Right kidney (tissue), 1 donor: ENCODE measurements at regions not wholly inside any gene's neighbourhood (a gene's known extent, or its start where the extent isn't known, plus 50 kb on each side); places are given as distances from the start of the nearest gene placed in this dataset.
A peak's percentile ranks its signal among the peaks of the same experiment; 100 is the strongest.

Experiments used
- DNase-seq: peaks from one replicate; pipeline ENCODE4 v3.0.0-alpha.2; 2016

DNA sequence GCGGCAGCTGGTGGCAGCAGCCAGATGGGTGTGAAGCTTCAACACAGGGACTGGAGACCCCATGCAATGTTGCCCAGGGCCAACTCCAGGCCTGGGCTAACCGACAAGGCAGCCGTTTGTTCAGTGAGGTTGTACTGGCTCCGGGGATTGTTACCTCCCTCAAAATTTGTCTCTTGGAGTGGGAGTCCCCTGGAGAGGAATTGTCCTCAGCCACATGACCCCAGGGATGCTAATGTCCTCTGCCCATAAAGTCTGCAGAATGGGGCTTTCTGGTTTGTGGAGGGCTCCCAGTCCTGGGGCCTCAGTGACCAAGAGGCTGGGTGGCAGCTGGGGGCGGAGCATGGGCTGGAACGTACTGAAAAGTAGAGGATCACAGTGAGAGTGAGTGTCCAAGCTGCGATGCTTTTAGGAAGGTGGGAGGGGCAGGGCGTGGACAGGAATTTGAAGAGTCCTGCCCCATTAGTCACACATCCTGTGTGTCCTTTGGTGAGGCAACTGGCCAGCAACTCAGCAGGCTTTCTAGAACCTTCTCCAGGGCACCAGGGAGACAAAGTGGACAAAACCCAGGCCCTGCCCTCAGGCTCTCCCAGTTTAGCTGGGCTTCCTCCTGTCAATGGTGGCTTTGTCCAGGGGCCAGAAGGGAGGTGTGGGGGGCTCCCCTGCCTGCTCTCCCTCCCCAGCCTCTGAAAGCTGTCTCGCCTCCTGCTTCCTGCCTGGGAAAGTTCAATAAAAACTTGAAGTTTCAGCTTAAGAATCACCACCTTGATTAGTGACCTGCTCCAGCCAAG, 114.0 kb downstream of the NSG2 start:
- no peak for DNase-seq

DNA sequence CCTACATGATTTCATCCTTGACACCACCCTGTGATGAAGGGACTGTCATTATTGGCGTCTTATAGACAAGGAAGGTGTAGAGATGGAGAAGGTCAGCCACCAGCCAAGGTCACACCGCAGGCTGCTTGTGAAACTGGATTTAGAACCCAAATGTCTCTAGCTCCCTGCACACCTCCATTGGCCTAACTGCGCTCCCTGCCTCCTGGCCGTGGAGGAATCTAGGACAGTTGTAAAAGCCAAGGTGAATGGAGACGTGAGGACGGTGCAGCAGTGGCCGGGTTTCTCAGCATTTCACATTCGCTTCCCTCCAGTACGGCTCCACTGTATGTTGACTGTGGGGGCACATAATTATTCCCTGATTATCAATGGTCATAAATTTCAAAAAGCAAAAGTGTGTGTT, 119.9 kb downstream of the NSG2 start:
- DNase-seq = no peak

DNA sequence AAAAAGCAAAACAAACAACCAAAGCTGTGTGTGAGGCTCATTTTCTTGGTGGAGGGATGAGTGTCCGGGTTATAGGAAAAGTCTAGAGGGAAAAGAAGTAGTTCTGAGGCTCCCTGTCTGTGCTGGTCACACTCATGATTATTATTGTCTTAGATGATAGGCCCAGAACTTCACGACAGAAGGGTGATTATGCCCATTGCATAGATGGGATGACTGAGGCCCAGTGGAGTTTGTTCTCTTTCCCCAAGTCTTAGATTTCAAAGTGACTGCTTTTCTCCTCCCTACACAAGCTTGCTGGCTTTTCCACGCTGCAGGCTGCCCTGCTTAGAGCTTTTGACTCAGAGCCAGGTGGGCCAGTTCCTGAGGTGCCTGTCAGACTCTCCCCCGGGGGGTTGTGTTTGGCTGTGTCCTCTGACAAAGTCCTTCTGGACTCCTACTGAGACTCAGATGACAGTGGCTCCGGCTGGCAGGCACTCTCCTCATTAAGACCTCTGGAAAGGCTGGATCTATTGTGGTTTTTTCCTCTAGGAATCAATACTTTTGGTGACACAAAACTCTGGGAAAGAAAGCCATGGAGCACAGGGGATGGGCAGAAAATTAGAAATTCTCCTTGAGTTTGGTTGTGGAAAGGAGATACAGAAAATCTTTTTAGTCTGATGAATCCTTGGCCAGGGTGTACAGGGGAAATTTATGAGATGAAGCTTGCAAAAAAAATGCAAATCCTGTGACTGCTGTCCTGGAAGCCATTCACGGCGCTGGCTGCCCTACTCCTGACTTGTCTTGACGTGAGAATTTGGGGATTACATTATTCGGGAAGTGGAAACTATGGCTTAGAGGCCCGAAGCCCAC, 120.9 kb downstream of the NSG2 start:
- no peak for DNase-seq

DNA sequence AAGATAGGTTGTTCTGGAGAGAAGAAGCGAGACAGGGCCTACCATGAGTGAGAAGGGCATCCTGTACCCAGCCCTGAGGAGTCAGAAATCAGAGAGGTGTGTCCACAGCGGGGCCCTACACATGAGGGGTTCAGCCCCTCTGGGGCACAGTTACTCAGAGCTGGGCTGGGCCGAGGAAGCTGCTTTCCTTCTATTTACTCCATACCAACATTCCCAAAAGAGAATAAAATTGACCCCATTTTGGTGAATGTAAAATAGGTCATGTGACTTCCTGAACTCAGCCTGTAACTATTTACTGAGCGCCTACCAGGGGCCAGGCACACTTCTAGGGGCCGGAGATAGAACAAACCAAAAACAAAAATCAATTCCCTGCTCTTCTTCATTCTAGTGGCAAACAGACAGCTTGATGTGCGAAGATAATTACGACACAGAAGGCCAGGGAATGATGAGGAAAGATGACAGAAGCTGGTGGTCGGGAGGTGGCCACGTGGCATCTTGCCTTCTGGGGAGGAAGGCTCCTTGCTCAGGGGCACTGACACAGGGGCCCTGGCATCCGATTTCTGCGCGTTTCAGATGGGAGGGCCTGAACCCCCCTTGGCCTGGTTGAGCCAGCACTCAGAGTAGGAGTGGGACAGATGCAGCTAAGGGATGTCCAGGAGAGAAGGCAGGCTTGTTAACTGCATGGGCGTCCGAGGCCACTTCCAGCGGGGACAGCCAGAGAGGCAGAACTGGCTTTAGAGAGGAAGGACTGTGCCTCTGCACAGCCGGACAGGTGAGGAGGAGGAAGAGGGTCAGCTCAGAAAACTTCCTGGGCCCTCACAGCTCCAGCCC, 121.8 kb downstream of the NSG2 start:
- no peak for DNase-seq

DNA sequence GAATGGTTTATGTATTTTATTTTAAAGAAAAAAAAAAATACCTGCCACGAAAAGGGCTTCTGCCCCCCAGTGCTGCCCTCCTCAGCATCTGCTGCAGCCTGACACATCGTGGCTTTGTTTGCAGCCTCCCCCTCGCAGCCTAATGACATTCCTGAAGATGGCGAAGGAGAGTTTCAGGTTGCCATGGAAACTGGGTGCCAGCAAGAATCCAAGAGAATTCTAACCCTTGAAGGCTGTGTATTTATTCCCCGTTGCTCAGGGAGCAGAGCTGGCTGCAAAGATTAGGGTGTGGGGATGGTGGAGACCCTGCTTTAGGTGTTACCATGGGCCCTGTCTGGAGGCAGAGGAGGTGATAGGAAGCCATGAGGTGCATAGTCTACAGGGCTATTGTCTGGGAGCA, 126.6 kb downstream of the NSG2 start:
- no peak for DNase-seq

DNA sequence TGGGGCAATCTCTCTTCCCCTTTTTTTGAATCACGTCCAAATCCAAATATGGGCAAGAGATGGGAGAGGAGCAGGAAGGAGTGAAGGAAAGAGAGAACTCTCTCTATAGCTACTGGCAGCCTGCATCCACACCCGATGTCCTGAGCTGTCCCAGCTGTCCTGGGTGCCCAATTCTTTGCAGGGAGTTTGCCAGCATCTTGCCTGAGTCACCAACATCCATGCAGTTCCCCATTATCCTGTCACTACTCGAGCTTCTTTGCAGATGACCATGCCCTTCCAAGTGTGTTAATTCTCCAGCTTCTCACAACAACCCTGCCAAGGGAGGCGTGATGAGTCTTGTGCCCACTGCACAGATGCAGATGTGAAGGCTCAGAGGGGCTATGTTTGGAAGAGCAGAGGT, 127.1 kb downstream of the NSG2 start:
- DNase-seq = no peak

DNA sequence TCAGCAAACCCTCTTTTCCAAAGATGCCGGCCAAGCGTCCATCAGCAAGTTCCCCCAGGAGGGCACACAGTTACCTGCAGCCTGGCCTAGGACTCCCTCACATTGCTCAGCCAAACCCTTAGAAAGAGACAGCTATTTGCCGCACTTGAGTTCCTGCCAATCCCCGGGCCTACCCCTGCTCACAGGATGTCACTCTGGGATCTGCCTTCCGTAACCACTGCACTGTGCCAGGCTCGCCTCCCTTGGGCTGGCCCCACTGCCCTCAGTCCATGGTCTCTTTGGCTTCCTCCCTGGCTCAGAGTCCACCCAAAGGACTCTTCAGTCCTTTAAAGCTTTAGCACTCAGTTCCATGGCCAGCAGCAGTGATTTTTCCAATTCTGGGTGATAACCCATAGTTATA, 128.3 kb downstream of the NSG2 start:
- DNase-seq = no peak

DNA sequence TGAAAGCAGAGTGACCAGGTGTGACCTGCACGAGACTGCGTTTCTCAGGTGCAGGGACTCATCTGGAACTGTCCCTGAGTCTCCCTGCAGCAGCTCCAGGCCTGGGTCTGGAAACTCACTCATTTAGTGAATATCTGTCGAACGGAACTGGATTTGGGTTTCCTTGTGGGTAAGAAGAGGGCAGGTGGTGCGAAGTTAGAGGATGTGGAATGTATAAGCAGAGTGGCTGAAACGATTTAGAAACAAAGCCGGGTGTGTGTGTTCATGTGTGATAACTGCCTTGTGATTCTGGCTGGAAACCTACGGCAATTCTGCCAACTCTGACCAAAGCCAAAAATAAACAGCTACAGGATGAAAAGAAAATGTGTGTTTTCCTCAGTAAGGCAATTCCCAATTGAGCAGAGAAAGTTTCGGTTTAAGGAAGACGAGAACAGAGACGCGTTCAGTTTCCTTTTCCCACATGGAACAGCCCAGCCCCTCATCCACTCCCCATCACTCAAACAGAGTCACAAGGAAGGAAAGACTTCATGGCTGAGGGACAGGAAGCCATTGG, 130.3 kb downstream of the NSG2 start:
- DNase-seq = no peak

DNA sequence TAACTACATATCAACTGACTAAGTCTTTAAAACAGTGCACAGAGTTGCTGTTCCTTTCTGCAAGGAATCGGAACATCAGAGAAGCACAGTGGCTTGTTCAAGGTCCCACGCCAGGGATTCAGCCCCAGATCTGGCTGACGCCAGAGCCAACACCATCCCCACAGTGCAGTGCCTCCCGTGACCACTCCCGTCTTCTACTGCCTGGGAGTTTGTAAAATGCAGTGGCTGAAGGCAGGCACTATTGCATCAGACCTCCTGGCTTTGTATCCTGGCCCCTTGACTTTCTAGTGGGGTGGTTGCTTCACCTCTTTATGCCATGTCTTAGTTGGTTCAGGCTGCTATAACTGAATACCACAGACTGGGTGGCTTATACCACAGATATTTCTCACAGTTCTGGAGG, 131.0 kb downstream of the NSG2 start:
- no peak for DNase-seq

DNA sequence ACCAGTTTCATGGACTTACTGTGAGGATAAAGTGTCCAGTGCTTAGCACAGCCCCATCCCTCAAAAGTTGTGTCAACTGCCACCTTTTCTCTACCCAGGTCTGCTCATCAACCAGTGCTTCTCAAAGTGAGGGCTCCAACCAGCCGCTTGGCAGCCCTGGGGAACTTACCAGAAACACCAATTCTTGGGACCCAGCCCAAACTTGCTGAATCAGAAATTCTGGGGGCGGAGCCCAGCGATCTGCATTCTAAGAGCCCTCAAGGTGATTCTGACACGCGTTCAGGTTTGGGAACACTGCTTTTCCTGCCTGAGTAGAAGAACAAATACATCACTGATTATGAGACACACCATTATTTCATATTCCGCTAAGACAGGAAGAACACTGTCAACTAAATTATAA, 132.0 kb downstream of the NSG2 start:
- DNase-seq = no peak

DNA sequence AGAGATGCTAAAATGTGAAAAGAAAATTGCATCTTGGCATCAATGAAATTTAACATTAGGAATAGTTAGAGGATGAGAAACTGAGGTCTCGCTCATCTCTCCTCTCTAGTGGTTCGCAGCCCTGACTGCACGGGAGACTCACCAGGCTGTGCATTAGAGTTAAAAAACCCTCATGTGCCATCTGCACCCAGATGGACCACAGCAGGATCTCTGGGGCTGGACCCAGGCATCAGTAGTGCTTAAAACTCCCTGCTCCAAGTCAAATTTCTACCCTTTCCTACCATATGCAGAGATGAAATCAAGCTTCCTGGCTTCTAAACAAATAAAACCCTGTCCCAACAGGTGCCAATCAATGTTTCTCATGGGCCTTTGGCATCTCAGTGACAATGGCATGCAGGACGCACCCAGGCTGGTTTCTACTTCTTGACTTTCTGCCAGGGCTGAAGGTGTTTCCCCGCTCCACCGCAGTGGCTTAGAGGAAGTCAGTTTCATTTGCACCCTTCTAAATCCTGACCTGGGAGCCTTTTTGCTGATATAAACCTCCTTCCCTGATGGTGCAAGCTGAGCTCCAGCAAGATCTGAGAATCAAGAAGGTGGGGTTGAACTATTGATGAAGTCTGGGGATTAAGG, 132.6 kb downstream of the NSG2 start:
- no peak for DNase-seq

DNA sequence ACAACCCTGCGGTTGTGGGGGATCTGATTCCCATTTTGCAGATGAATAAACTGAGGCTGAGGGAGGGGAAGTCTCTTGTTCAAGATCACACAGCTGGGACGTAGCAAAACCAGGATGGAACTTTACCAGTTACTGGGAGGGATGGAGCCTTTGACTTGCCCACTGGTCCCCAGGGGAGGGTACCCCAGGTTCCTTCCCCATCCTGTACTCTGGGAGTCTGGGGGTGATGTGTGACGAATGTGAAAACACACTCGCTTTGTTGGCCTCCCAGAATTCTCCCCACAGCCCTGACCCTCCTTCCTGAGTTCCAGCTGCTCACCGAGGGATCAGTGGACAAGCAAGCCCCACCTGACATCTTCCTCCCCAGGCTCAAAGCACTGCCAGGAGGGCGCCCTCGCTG, 135.1 kb downstream of the NSG2 start:
- no peak for DNase-seq

DNA sequence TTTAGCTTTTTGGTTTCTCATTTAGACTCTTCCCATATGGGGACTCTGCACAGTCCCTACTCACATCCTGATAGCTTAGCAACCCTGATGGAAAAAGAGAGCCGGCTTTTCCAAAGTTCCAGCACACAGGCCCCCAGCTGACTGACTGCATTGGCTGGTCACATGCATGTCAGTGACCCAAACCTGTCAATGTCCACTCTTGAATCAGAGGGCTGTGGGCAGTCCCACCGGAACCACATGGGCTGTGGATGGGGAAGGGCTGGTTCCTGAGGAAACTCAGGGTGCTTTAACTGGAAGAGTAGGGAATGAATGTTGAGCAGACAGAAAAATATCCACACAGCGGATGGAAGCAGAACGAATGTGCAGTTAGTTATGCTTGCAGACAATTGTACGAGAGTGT, 136.6 kb downstream of the NSG2 start:
- DNase-seq = no peak

DNA sequence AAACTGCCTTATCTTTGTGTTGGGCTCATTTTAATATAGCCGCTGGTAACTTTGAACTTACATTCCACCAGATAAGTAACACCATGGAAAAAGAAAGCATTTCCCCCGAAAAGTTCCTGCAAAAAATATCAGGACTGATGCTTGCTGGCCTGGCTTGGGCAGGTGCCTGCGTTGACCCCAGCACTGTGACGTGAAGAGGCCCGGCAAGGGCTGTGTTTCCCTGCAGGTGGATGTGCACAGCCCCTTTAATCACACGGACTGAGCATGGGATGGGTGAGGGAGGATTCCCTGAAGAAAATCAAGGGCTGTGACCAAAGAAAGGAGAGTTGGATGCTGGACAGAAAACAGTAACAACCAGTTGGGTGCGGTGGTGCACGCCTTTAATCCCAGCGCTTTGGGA, 138.2 kb downstream of the NSG2 start:
- no peak for DNase-seq

DNA sequence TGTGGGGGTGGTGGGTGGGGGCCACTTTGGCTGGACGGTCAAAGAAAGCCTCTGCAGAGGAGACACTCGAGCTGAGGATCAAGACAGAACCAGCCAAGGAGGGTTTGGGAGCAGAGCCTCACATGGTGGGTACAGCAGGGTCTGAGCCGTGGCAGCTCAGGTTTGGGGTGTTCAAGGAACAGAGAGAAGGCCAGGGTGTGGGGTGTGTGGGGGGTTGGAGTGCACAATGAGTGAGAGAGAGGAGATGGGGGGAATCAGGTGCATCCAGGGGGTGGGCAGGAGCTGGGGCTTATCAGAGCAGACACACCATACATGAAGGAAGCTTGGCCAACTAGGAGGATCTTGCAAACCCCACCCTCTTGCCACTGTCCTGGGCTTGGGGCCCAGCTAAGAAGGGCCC, 140.0 kb downstream of the NSG2 start:
- no peak for DNase-seq

DNA sequence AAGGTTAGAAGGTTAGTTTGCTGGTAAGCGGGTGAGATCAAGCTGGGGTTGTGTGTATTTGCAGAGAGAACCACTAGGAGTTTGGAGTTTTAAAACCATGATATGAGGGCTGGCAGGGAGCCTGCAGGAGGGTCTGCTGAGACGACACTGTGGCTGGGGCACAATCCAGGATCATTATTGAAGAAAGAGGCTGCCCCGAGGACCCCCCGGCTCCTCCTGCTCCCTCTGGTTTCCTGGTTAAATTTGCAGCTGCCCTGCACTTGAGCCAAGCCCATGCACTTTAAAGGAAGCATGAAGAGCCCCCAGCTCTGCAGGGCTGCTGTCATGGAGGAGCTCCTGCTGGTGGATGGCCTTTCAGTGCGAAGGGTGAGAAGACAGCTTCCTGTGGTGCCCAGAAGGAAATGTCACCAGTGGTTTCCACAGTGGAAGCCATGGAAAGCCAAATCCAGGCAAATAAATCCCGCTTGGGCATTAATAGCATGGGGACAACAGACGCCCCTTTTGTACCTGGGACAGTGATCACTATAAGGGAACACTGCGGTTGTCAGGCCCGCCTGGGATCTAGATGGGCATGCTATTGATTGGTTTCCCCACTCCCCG, 140.7 kb downstream of the NSG2 start:
- DNase-seq = no peak

DNA sequence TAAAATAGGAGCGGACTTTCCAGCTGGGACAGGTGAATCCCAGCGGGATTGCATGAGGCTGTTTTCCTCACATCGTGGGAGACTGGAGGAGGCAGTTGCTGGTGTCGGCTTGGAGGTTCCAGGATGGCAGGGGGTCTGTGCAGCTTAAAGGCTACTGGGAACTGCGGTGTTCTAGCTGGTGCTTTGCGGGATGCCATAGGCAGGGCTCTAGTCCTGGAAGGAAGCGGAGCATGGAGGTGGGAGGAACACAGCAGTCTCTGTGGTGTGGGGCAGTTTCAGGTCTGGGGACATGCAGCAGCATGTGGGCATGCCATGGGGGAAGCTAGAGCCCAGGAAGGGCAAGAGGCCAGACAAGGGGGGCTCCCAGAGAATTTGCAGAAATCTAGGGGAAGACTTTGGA, 141.5 kb downstream of the NSG2 start:
- no peak for DNase-seq

DNA sequence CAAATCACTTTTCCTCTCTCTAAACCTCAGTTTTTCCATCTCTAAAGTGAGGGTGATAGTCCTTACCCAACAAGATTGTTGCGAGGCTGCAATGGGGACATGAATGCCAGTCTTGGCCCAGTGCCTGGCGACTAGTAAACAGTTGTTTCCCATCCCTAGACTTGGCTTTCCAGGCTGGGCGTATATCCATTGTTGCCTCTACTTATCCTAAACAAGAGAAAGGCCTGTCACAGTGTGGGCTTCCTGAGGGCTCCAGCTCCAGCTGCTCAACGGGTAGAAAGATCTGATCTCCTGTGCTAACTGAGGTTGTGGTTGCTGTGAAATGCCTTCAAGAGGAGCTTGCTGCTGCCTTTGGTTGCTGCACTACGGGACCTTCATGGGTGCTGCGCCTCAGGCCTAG, 142.0 kb downstream of the NSG2 start:
- no peak for DNase-seq

DNA sequence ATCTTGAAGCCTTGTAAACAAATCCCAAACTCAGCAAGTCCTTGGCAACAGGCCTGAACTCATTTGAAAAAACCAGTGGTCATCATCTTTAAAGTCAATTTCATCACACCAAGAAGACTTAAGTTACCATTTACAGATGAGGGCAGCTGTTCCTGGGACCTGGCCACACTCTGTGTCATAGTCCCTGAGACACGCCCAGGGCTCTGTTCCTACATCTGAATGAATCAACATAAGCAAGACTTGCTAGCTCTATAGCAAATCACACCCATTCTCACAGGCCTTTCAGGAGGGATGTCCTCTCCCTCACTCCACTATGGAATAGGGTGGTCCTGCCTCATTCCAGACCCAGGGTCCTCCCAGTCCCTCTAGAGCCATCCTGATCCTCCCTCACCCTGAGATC, 142.8 kb downstream of the NSG2 start:
- DNase-seq = no peak

DNA sequence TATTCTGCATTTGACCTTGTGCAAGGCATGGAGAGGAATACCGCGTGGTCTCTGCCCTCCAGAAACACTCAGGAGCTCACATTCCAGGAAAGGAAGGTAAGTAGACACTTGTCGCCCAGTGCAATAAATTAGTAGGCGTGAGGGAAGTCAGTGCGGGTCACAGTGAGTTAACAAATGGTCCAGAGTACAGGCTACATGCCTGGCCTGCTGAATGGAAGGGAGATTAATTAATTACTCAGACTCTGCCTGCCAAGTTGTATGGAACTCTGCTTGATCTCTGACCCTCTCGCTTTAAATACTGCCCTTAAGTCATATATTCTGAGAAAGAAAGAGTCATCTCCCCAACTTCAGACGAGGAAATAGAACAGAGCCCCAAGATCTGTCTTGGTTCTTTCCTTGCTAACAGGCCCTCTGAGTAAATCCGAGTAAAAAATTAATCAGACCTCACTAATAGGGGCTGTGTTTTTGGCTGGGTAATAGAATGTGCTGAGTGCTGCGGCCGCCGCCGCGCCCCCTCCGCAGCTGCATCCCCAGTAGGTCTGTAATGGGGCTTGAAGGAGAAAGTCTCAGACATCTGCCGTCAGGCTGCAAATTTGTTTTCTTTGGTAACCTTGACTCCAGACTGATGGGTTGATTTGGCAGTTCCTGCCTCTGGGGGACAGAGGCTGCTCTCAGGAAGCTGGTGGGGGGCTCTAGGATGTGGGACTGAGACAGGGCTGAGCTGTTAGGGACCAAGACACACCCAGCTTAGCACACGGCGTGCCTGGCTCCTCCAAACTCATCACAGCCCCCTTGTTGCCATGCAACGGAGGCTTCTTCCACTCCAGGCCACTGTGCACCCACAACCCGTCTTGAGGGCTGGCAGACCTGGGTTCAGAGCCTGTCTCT, 144.4 kb downstream of the NSG2 start:
- DNase-seq = peak; percentile 43

DNA sequence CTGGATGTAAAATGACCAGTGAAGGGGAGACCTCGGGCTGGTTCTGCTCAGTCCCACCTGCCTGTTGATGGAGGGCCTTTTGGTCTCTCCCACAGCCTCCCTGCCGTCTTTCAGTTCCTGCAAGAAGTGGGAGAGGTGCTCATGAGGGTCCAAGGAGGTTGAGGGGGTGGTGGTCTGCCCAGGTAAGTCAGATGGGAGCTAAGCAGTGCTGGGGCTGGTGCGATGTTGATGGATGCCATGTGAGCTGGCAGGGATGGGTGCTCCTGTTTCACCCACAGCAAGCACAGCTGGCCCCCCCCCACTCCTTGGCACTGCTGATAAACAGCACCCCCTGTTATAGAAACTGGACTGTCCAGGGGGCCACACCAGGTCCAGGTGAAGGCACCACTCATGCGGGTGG, 145.6 kb downstream of the NSG2 start:
- no peak for DNase-seq
